ENCODE measurements at regions not wholly inside any gene's neighbourhood (a gene's known extent, or its start where the extent isn't known, plus 50 kb on each side); places are given as distances from the start of the nearest gene placed in this dataset.
"Not testable (repeated sequence)": the region's sequence is repeated elsewhere in the genome, so short reads cannot be mapped to it uniquely, and the experiment has no call there.

- Mint-ChIP-seq H3K36me3 (ENCODE audit: low read depth) (no peaks in the 10 kb centered on the region), H3K27me3 (ENCODE audit: low read depth) (no peaks in the 10 kb centered on the region), H3K4me1 (no peaks in the 10 kb centered on the region), H3K27ac (ENCODE audit: unreplicated experiment) (no peak overlapping the region), H3K4me3 (no peak overlapping the region), H3K9me3 (peaks cover 6% of the 10 kb centered on the region)
- no peak for DNase-seq (ENCODE audit: low read depth, low spot score)
- TF ChIP-seq CTCF (conservative IDR thresholded peaks at IDR 0.05) = no peak
These were observed 341.4 kb upstream of the PRR16 start for GRCh38 chr5:120122703-120123102.

- Mint-ChIP-seq H3K4me1 (no peaks in the 10 kb centered on the region), H3K4me3 (no peak overlapping the region), H3K27me3 (ENCODE audit: low read depth) (no peaks in the 10 kb centered on the region), H3K9me3 (peaks cover 3% of the 10 kb centered on the region), H3K27ac (ENCODE audit: unreplicated experiment) (no peak overlapping the region), H3K36me3 (ENCODE audit: low read depth) (no peaks in the 10 kb centered on the region)
- DNase-seq (ENCODE audit: low read depth, low spot score) = no peak
- no peak for TF ChIP-seq CTCF (conservative IDR thresholded peaks at IDR 0.05)
These were observed 340.1 kb upstream of the PRR16 start for GRCh38 chr5:120124031-120124430.

- no peak for TF ChIP-seq CTCF (conservative IDR thresholded peaks at IDR 0.05)
- H3K4me1 Mint-ChIP-seq = no peaks in the 10 kb centered on the region
- H3K4me3 Mint-ChIP-seq = no peak overlapping the region
- H3K9me3 Mint-ChIP-seq = peaks cover 3% of the 10 kb centered on the region
- no peaks in the 10 kb centered on the region for H3K27me3 Mint-ChIP-seq (ENCODE audit: low read depth)
- no peaks in the 10 kb centered on the region for H3K36me3 Mint-ChIP-seq (ENCODE audit: low read depth)
- DNase-seq (ENCODE audit: low read depth, low spot score) = no peak
- no peak overlapping the region for H3K27ac Mint-ChIP-seq (ENCODE audit: unreplicated experiment)
These were observed 339.1 kb upstream of the PRR16 start for GRCh38 chr5:120124961-120125360.

GRCh38 chr5:120132347-120132746 is 331.8 kb upstream of the PRR16 start:
- not testable (repeated sequence) for H3K36me3 Mint-ChIP-seq (ENCODE audit: low read depth); H3K9me3 Mint-ChIP-seq; H3K27ac Mint-ChIP-seq (ENCODE audit: unreplicated experiment); H3K4me1 Mint-ChIP-seq; H3K4me3 Mint-ChIP-seq; H3K27me3 Mint-ChIP-seq (ENCODE audit: low read depth); DNase-seq (ENCODE audit: low read depth, low spot score)

GRCh38 chr5:120134944-120135343 is 329.2 kb upstream of the PRR16 start:
- TF ChIP-seq CTCF (conservative IDR thresholded peaks at IDR 0.05) = no peak
- peaks cover 5% of the 10 kb centered on the region for H3K4me1 Mint-ChIP-seq
- DNase-seq (ENCODE audit: low read depth, low spot score) = no peak
- H3K9me3 Mint-ChIP-seq = no peaks in the 10 kb centered on the region
- H3K27me3 Mint-ChIP-seq (ENCODE audit: low read depth) = no peaks in the 10 kb centered on the region
- peaks cover 2% of the 10 kb centered on the region for H3K36me3 Mint-ChIP-seq (ENCODE audit: low read depth)
- H3K27ac Mint-ChIP-seq (ENCODE audit: unreplicated experiment) = no peak overlapping the region
- no peak overlapping the region for H3K4me3 Mint-ChIP-seq

- DNase-seq (ENCODE audit: low read depth, low spot score) = no peak
- H3K27me3 Mint-ChIP-seq (ENCODE audit: low read depth) = no peaks in the 10 kb centered on the region
- no peaks in the 10 kb centered on the region for H3K36me3 Mint-ChIP-seq (ENCODE audit: low read depth)
- H3K9me3 Mint-ChIP-seq = no peaks in the 10 kb centered on the region
- H3K27ac Mint-ChIP-seq (ENCODE audit: unreplicated experiment) = no peak overlapping the region
- H3K4me1 Mint-ChIP-seq = peaks cover 3% of the 10 kb centered on the region
- no peak for TF ChIP-seq CTCF (conservative IDR thresholded peaks at IDR 0.05)
- H3K4me3 Mint-ChIP-seq = no peak overlapping the region
These were observed 326.5 kb upstream of the PRR16 start for GRCh38 chr5:120137582-120137981.
